Calu3 (cell line): ENCODE measurements at regions not wholly inside any gene's neighbourhood (a gene's known extent, or its start where the extent isn't known, plus 50 kb on each side); places are given as distances from the start of the nearest gene placed in this dataset.

Experiments
- BruUV-seq: library from RNA; stranded (reverse); fragments of 400-500 nt; replicated peaks from 2 replicates; lab custom pipeline; 2021; lab: Mats Ljungman, UMichigan
- CTCF ChIA-PET: fragments of 300-600 bp; sonication (Branson Sonifier 250); formaldehyde crosslinking; loops from one replicate; lab custom pipeline; 2022; ENCODE audit warnings: antibody characterized with exemption; lab: Charles Lee
- DNase-seq: peaks from one replicate; pipeline ENCODE4 v3.0.0; 2022
- H3K27ac Mint-ChIP-seq: one replicate; pipeline ENCODE4 v1.8.0; 2022; ENCODE audit warnings: mixed read lengths; ENCODE audit not compliant: unreplicated experiment
- H3K27me3 Mint-ChIP-seq: one replicate; pipeline ENCODE4 v1.8.0; 2022; ENCODE audit warnings: mixed read lengths; ENCODE audit not compliant: unreplicated experiment
- H3K36me3 Mint-ChIP-seq: one replicate; pipeline ENCODE4 v1.8.0; 2022; ENCODE audit warnings: mild to moderate bottlenecking, moderate library complexity, mixed read lengths; ENCODE audit not compliant: insufficient read depth, unreplicated experiment
- H3K4me1 Mint-ChIP-seq: one replicate; pipeline ENCODE4 v1.8.0; 2022; ENCODE audit warnings: mild to moderate bottlenecking, low read depth, mixed read lengths; ENCODE audit not compliant: unreplicated experiment
- H3K4me3 Mint-ChIP-seq: one replicate; pipeline ENCODE4 v1.8.0; 2022; ENCODE audit warnings: mild to moderate bottlenecking, low read depth, moderate library complexity, mixed read lengths; ENCODE audit not compliant: unreplicated experiment
- H3K9me3 Mint-ChIP-seq: one replicate; pipeline ENCODE4 v1.8.0; 2022; ENCODE audit warnings: low read depth, mixed read lengths; ENCODE audit not compliant: unreplicated experiment
- CTCF ChIP-seq: fragments of 200-600 bp; IDR thresholded peaks from one replicate; pipeline ENCODE4 v1.8.0; 2022; ENCODE audit warnings: antibody characterized with exemption; ENCODE audit not compliant: unreplicated experiment
- intact Hi-C: fragments of 100-400 bp; cut with micrococcal nuclease; formaldehyde crosslinking; loops from one replicate; pipeline ENCODE4 v1.10.0; 2022; ENCODE audit not compliant: unreplicated experiment

- BruUV-seq: no TSS peak
- no peak for DNase-seq
- CTCF ChIA-PET: no interaction called here
- intact Hi-C loops: loop anchor here (10.0 kb wide), 1 partner anchor 138 kb away; no protein-coding TSS in a partner anchor
- Mint-ChIP-seq H3K36me3 (no peaks in the 10 kb centered on the region), H3K4me3 (no peak overlapping the region), H3K27ac (no peak overlapping the region), H3K4me1 (peaks cover 21% of the 10 kb centered on the region), H3K9me3 (no peaks in the 10 kb centered on the region), H3K27me3 (no peaks in the 10 kb centered on the region)
- TF ChIP-seq CTCF: no peak
Measured at GRCh38 chr6:95946906-95947305, 68.9 kb upstream of the FUT9 start.

GRCh38 chr6:95948324-95948723 is 67.5 kb upstream of the FUT9 start:
- CTCF ChIA-PET: no interaction called here
- H3K9me3 Mint-ChIP-seq: no peaks in the 10 kb centered on the region
- no TSS peak for BruUV-seq
- H3K27me3 Mint-ChIP-seq: no peaks in the 10 kb centered on the region
- peak overlapping the region; percentile 21 for H3K4me3 Mint-ChIP-seq
- intact Hi-C loops: loop anchor here (10.0 kb wide), 1 partner anchor 136 kb away; no protein-coding TSS in a partner anchor
- no peak for DNase-seq
- H3K36me3 Mint-ChIP-seq: no peaks in the 10 kb centered on the region
- peak overlapping the region; percentile 3 for H3K27ac Mint-ChIP-seq
- peaks cover 21% of the 10 kb centered on the region for H3K4me1 Mint-ChIP-seq
- TF ChIP-seq CTCF: no peak

GRCh38 chr6:95949985-95950384 is 65.8 kb upstream of the FUT9 start:
- intact Hi-C loops: loop anchor here (10.0 kb wide), 1 partner anchor 135 kb away; no protein-coding TSS in a partner anchor
- Mint-ChIP-seq H3K36me3 (no peaks in the 10 kb centered on the region), H3K27me3 (no peaks in the 10 kb centered on the region), H3K4me3 (no peak overlapping the region), H3K27ac (no peak overlapping the region), H3K9me3 (no peaks in the 10 kb centered on the region), H3K4me1 (peaks cover 21% of the 10 kb centered on the region)
- BruUV-seq: no TSS peak
- DNase-seq: no peak
- no peak for TF ChIP-seq CTCF
- CTCF ChIA-PET: no interaction called here

GRCh38 chr6:95958686-95959085 is 57.1 kb upstream of the FUT9 start:
- Mint-ChIP-seq H3K36me3 (no peaks in the 10 kb centered on the region), H3K4me3 (no peak overlapping the region), H3K27me3 (no peaks in the 10 kb centered on the region), H3K27ac (no peak overlapping the region), H3K4me1 (peaks cover 9% of the 10 kb centered on the region), H3K9me3 (no peaks in the 10 kb centered on the region)
- no peak for TF ChIP-seq CTCF
- BruUV-seq: no TSS peak
- no peak for DNase-seq
- CTCF ChIA-PET: no interaction called here
- intact Hi-C loops: no loop called here
